ENCODE measurements at regions not wholly inside any gene's neighbourhood (a gene's known extent, or its start where the extent isn't known, plus 50 kb on each side); places are given as distances from the start of the nearest gene placed in this dataset.

DNA sequence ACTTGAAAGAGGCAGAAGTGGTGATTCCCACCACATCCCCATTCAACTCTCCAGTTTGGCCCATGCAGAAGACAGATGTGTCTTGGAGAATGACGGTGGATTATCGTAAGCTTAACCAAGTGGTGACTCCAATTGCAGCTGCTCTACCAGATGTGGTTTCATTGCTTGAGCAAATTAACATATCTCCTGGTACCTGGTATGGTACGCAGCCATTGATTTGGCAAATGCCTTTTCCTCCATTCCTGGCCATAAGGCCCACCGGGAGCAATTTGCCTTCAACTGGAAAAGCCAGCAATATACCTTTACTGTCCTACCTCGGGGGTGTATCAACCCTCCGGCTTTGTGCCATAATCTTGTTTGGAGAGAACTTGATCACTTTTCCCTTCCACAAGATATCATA lies 411.5 kb upstream of the SMIM21 start:
- no peak for DNase-seq

DNA sequence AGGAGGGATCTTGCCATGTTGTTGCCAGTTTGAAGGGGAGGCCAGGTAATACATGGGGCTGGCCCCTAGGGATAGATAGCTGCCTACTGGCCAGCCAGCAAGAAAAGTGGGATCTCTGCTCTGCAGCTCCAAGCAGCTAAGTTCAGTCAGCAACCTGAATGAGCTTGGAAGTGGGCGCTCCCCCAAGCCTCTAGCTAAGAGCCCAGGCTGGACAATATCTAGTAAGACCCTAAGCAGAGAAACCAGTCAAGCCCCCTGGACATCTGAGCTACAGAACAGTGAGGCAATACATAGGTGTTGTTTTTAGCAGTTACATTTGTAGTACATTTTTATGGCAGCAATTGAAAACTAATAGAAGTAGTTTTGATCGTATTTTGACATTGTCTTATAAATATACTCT lies 409.8 kb upstream of the SMIM21 start:
- no peak for DNase-seq

DNA sequence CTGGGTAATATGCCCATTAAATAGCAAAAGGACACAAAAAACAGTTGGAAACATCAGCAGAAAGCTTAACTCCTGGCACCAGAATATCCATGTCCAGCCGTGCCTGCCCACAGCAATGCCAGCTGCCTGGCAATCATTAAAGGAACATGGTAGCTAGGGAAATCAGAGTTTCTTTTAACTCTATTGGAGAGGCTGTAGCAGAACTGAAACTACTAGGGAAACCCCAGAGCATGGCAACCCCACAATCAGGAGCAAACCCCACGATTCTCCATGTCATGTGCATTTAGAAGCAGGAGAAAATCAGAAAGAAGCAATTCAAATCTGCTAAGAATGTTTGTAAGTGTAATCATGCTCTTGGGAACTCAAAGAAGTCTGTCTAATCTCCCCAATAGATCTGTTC lies 409.0 kb upstream of the SMIM21 start:
- no peak for DNase-seq

DNA sequence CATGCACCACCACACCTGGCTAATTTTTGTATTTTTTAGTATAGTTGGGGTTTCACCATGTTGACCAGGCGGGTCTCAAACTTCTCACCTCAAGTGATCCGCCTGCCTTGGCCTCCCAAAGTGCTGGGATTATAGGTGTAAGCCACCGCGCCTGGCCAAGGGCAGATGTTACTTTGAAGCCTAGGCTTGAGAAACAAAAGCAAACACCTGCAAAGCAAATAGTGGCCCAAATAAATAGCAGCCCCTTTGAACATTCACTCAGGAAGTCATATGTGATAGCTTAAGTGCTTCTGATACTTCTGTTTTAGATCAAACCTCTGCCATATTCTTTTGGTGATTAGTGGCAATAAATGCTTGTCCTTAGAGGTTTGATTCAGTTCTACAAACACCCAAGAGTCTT lies 404.5 kb upstream of the SMIM21 start:
- DNase-seq = no peak

DNA sequence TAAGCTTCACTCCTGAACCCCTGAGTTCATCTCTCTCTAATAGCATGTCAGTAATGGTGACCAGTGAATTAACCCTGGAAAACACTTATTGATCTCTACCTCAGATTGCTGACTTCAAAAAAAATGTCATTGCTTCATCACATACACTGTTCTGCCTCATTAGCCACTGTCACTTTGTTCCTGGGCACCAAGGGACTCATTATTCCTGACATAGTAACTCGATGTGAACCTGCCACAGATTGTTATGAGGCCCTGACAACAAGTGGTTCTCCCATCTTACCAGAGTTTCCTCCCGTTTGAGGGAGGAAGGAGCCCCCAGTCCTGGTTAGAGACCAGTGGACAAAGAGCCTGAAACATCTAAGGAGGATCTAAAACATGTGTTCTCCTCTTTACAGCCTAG lies 403.3 kb upstream of the SMIM21 start:
- DNase-seq = no peak

DNA sequence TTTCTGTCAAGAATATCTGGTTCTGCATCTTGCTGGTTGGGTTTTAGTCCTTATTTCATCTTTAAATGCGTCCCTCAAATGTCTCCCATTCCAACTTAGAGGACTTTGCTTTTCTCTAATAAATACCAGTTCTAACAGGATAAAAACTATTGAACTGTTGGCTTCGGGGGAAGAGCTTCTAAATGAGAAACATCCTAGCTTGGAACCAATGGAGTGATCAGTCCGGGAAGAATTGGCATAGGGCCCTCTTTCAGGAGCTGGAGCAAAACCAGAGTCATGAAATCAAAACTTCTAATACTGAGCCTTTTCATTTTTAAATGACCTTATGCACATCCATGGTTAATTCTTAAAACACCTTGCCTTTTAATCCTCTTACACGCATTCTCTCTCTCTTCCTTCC lies 401.6 kb upstream of the SMIM21 start:
- DNase-seq = no peak

DNA sequence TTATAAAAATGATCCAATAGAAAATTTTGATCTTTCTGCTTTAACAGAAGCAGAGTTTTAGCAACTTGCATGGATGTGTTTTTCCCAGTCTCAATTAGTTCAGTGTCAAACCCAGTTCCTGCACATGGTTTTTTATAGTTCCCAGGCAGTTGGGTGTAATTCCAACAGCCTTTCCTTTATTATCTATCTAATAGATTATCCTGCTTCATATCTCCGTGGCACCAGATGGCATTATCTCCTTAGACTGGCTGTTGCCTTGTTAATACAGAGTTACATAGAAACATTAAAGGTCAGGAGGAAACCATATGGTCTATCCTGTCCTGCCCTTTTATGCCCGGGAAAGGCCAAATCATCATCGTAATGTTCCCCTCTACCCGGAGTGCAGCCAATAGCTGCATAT lies 400.9 kb upstream of the SMIM21 start:
- no peak for DNase-seq

DNA sequence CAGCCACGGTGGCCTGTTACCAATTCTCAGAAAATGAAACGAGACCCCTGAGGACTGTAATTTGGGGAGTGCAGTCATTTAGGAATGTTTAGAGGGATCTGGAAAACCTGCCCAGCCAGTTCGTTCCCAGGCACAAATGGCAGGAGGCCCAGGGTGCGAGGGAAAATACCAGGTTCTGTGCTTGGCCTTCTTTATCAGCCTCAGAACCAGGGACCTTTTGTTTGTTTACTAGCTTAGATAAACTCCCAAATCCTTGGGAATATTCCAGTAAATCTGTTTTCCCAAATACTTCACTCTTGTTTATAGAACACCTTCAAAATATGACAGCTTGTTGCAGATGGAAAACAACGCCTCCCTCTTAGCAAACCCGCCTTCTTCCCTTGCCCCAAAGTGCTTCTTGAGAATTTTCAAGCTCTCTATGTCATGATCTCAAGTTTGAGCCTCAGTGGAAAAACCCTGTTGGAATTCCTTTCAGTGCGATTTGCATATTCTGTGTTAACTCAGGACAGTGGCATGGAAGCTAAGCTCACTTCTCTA lies 400.3 kb upstream of the SMIM21 start:
- peak; percentile 2 for DNase-seq

DNA sequence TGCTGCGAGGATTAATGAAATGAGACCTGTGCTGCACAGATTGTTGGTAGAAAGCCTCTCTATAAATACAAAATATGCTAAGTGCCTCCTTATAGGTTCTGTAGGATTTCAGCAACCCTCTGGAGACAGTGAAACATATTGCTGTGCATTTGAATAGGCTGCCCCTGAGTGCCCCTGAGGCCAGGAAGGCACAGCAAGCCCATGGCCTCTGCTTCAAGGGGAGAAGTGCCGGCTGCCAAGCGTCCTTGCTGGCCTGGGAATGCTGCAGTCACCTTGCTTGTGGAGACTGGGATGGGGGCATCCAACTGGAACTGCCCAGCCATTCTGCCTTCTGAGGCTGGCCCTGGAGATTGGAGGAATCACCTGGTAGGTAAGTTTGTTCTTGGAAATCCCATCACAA lies 397.2 kb upstream of the SMIM21 start:
- no peak for DNase-seq

DNA sequence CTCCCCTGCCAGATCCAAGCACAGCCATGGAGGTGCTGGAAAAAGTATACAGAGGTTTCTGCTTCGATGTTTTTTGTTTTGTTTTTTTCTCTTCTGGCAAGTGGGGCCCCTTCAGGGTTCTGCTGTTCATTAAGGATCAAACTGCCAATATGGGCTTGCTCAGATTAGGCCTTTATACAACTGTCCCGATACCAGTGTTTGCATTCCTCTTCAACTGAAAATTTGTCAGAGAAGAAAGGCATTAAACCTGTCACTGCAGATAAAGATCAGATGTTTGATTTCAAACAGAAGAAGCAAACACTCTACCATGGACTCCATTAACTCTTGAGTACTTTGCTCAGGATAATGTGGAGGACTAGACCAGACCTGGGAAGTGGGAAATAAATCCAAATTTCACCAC lies 396.0 kb upstream of the SMIM21 start:
- DNase-seq = no peak

DNA sequence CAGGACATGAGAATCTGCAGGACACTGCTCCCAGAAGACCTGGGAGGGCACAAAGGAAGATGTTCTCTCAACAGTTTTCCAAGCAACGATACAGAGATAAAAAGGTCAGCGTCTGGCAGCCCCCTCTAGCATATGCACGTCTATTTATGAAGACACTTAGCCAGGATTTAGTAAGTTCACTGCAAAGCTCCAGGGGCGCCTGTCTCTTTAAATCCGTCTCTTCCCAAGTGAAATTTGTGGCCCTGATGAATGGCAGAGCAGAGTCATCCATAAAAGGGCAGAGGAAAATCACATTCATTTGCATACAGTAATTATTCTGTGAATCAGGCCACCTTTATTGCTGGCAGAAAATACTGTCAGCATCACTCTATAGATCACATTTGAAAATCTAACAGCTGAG lies 390.9 kb upstream of the SMIM21 start:
- DNase-seq = peak; percentile 51

DNA sequence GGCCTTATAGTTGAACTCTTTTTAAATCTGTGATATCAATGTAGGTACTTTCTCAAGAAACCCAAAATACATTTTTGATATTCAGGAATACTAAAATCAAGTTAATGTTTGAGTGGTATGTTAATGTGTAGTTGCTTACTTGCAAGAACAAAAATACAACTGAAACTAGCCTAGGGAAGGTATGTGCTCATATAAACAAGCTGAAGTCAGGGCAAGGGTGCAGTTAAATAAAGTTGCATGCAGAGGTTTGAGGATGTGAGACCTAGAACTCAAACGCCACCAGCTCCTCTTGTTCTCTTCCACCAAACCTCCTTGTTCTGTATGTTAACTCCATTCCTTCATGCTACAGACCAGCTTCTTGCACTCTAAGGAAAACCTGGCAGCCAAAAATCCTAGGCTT lies 388.3 kb upstream of the SMIM21 start:
- DNase-seq = no peak

DNA sequence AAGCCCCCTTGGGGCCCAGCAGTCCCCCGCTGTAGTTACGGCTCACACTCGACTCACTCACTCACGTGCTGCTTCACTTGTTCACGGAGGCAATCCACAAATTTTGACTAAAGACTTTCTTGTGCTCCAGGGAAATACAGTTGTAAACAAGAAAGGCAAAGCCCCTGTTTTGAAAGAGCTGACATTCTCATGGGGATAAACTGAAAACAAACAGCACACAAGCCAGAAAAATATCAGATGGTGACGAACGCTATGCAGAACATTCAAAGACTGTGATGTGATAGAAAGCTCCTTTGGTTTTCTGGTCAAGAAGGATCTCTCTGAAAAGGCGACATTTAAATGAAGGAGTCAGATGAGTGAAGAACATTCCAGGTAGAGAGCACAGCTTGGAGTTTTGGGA lies 385.3 kb upstream of the SMIM21 start:
- no peak for DNase-seq

DNA sequence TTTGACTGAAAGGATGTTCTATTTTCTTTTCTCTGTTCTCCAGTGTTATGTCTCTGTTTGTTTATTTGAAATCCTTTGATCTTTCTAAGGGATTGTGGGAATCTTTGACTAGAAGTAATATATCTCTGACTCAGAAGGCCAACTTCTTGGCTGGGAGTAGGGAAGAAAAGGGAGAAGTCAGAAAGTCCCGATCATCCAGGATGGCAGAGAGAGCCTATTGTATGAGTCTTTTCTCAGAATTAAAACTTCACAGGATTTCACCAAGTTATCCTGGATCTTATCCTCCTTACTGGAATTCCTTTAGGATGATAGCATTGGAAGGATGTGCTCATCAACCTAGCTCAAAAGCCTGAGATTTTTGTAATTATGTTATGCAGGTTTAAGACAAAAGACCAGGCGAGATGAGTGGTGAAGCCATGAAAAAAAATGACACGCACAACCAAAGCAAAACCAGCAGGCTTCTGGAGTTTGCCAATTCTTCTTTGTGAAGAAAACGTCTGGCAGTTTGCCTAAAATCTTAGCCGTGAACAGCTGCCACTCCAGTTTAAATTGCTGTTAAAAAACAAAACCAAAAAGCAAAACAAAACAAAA lies 383.6 kb upstream of the SMIM21 start:
- DNase-seq = no peak

DNA sequence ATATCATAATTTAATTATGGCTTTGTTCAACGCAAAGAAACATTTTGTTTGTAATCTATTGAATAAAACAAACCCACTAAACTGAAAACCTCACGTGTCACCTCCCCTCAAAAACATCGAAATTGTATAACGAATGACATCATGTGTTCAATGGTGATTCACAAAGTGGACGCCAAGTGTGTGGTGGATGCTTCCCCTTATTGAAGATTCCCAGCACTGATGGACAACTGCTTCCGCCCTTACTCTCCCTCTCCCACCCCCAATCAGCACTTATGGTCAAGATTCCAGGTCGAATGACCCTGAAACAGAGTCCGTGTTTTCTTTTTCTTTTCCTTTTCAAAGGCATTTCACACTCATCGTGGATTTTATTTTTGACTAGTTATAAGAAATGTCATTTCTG lies 383.0 kb upstream of the SMIM21 start:
- no peak for DNase-seq

DNA sequence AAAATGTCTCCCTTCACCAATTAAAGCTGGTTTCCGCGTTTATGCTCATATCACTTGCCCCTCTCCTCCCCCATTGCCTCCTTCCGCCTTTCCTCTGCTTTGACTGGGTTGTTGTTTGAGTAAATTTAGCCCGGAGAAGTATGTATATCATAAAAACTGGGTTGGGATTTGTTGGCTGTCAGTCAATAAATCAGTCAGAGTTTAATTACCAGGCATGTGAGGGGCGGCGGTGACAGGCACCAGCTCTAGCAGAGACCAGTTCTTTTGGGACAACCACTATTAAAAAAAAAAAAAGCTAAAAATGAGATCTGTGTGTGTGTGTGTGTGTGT lies 382.4 kb upstream of the SMIM21 start:
- no peak for DNase-seq

DNA sequence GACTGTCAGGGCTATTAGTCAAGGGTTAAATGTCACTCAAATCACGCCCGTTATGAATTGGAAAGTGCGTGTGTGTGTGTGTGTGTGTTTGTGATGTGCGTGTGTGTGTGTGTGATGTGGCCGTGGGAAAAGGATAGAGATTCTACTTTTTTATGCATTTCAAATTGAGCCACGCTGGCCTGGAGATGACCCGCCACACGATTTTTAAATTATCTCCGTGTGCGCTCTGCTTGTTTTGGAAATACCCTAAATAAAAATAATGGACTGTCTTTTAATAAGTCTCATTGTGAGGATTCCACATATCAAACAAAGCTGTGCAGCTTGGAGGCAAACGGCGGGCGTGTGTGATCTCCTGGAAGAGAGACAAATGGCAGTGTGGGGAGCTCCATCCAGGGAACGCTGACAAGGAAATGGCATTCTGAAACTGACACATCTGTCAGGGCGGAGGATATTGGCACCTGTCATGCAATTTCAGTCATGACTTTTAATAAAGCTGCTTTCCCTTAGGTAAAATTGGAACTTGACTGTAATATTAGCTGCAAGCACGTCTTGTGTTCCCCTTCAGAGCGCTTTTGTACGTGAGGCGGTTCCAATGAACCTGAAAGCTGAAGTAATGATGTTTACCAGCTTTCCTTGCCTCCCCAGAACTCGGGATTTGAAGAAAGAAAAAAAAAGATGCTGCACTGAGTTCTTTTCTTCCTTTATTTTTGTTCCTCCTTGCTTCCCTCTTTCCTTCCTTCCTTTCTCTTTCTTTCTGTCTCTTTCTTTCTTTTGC lies 381.8 kb upstream of the SMIM21 start:
- DNase-seq = no peak

DNA sequence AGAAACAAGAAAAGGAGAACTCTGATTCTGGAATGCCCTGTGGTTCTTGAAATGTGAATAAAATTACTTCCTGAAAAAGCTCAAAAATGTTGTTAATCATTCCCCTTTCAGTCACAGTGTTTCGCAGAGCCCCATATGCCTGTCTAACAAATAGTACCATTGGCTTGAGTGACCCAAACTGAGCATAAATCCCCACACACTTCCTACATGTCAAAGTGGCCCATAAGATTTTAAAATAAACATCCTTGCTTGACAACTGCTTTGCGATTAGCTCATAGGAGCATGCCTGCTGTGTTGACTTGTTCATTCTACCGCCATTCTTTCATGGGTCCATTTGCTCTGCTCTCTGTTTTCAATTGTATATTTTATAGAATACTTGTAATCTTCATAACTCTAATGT lies 377.8 kb upstream of the SMIM21 start:
- no peak for DNase-seq

DNA sequence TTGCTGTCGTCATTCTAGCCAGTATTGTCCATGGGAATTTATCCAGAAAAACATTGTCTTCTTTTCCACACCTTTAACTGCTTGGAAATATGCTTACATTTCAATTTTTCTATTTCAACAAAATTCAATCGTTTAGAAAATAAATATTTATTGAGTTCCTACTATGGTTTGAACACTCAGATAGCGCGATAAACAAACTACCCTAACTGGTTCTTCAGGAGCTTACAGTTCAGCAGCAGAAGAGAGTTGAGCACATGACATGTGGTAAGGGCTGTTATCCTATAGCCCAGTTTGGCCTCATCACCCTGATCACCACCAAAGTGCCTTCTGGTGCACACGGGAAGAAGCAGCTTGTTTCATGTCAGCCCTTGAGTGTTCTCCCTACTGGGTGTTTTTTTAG lies 375.2 kb upstream of the SMIM21 start:
- no peak for DNase-seq

DNA sequence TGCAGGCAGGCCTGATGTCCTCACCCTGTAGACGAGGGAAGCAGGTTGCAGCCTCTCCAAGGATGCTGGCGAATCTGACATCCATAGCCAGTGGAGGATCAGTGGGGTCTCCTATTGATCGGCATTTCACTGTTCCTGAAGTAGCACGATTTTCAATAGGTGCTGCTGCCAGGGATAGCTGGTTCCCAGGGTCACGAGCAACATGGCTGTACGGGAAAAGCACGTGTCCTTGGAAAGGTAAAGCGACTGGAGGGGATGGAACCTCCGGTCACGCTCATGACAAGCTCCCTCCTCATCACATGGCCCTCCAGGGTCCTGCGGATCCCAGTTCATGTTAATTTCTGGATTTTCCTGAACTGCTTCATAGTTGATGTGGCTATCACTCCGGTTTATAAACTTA lies 373.7 kb upstream of the SMIM21 start:
- no peak for DNase-seq

DNA sequence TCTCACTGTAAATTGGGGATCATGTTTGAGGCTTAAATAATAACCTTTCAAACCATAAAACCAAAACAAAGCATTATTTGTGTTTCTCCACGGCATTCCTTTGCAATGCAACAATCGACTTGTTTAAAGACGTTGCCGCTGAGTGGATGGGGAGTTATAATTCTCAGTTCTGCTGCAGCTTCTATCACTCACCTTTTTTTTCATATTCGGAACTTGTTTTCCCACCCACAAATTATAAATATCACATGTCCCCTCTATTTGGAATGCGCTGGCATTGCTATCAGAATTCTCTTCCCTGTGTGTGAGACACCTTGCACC lies 372.8 kb upstream of the SMIM21 start:
- DNase-seq = no peak

DNA sequence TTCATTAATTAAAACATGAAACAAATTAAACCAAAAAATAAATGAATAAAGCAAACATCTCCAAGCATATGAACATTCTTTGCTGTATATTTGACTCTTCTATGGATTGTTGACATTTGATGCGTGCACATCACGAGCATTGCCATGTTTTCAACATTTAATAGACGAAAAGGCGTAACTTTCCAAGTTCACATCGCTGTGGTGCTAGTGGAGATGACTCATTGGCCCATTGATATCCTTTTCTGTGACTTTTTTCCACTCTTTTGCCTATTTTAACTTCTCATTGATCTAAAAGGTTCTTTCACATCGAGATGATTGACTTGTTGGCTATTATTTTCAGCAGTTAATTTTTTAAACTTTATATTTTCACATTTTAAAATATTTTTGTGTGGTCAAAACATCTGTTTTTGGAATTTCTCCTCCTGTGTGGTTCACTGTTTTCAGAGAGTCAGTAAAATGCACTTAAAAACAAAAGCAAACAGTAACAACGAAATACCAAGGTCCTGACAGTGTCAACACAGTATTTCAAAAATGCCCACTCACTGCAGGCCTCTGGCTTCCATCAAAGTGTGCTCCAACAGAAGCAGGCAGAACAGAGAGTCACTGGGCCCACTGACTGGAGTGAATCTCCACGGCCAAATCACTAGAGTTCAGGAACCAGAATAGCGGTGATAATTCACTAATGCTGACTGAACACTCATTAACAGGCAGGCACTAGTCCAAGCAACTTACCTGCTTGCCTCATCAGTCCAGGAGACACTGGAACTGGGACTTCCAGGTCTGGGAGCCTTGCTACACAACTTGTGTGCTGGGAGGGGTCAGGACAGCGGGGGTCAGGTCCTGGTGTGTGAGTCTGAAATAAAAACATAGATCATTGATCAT lies 372.2 kb upstream of the SMIM21 start:
- DNase-seq = no peak

DNA sequence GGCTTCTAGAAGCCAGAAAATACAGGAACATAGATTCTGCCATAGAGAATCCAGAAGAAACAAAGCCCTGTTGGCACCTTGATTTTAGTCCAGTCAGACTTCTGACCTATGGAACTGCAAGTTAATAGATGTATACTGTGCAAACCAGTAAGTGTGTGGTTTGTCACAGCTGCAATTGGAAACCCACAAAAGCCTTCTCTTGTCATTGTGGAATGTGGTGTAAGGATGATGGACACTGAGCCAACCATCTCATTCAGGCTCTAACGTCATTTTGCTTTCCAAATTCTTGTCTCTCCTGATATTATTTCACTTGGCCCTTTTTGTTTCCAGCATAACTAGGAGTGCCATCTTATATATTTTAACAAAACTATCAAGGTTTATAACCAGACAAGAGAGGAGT lies 369.5 kb upstream of the SMIM21 start:
- DNase-seq = no peak

DNA sequence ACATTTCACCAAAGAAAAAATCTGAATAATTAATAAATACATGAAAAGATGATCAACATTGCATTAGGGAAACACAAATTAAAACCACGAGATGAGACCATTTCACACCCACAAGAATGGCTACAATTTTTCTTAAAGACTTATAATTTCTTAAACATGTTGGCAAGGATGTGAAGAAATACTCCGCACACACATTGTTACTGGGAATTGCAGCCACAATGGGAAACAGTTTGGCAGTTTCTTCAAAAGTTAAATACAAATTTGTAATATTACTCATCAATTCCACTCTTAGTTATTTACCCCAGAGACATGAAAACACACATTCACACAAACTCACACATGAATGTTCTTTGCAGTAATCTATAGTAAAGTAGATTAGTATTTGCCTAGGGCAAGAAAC lies 363.3 kb upstream of the SMIM21 start:
- DNase-seq = no peak

All from NCI-H526 treated with DMSO at 0.1 percent for 48 hours (cell line).